ENCODE measurements at regions not wholly inside any gene's neighbourhood (a gene's known extent, or its start where the extent isn't known, plus 50 kb on each side); places are given as distances from the start of the nearest gene placed in this dataset.

DNA sequence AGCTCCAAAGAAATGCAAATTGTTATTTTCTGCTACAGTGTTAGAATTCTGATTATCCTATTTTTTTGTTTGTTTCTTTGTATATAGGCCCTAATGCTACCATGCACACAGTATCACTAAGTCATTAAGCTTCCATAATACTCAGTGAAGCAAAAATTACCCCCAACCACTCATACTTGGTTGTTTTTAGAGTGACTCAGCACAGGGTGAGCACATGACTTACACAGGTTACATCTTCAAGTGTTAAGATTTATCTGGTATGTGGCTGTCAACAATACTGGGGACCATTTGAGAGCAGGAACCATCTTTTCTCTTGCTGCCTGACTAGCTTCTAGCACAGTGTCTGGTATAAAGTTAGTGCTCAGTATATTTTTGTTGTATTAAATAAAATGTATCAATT lies 255.8 kb upstream of the SLC24A2 start:
- intact Hi-C loops (cut with micrococcal nuclease): loop anchor here (5.0 to 10.0 kb wide), 3 partner anchors 117 to 380 kb away; no protein-coding TSS in a partner anchor

DNA sequence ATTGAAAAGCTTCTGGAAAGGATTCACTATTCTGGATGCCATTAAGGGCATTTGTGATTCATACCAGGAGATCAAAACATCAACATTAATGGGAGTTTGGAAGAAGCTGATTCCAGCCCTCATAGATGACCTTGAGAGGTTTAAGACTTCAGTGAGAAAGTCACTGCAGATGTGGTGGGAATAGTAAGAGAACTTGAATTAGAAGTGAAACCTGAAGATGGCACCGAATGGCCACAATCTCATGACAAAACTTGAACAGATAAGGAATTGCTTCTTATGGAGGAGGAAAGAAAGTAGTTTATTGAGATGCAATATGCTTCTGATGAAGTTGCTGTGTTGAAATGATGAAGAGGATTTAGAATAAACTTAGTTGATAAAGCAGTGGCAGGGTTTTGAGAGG lies 254.6 kb upstream of the SLC24A2 start:
- intact Hi-C loops (cut with micrococcal nuclease): loop anchor here (1.0 to 10.0 kb wide), 4 partner anchors 44 to 381 kb away; no protein-coding TSS in a partner anchor

DNA sequence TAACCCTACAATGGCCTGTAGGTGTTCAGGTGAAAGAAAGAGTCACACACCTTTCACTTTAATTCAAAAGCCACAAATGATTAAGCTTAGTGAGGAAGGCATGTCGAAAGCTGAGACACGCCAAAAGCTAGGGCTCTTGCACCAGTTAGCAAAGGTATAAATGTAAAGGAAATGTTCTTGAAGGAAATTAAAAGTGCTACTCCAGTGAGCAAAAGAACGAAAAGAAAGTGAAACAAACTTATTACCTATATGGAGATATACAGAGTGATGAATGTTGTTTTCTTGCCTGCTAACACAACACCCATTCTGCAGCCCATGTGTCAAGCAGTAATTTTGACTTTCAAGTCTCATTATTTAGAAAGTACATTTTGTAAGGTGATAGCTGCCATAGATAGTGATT lies 254.2 kb upstream of the SLC24A2 start:
- intact Hi-C loops (cut with micrococcal nuclease): loop anchor here (1.0 to 10.0 kb wide), 4 partner anchors 44 to 382 kb away; no protein-coding TSS in a partner anchor

DNA sequence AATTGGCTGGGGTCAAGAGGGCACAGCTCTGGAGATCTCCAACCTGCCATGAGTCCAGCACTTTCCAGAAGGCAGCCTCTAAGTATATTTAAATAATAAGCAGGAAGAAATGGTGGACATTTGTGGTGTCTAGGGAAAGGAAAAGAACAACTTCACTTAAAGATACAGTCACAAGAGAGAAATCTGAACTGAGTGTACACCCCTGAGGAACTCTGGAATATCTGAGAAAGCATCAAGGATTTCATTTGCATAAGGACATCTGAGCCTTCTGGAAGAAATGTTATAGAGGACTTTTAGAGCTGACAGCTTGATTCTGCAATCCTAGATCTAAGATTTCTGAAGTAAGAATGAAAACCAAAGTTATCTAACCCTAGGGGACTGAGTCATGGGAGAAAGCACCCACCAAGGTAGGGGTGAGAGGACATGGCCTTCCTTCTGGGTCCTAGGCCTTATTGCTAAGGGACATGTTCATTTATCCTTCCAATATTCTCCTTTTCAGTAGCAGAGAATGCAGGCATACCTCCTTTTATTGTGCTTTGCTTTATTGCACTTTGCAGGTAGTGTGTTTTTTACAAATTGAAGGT lies 253.4 kb upstream of the SLC24A2 start:
- intact Hi-C loops (cut with micrococcal nuclease): loop anchor here (1.0 to 10.0 kb wide), 4 partner anchors 115 to 581 kb away; no protein-coding TSS in a partner anchor

DNA sequence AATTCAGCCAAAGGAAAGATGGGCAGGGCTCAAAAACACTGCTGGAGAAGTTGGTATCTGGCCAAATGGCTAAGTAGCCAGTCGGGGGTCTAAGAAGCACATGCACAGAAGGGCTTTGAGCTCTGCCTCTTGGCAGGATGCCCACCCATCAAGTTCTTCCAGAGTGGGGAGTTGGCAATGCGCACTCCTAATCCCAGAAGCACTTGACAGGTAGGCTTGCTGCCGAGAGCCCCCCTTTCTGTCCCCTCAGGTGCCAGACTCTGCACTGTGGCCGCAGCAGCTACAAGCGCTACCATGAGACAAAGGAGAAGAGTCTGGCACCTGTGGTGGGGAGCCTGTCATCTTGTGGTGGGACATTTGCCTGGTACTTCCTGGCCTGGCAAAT lies 252.9 kb upstream of the SLC24A2 start:
- intact Hi-C loops (cut with micrococcal nuclease): loop anchor here (1.0 to 10.0 kb wide), 4 partner anchors 114 to 582 kb away; no protein-coding TSS in a partner anchor

DNA sequence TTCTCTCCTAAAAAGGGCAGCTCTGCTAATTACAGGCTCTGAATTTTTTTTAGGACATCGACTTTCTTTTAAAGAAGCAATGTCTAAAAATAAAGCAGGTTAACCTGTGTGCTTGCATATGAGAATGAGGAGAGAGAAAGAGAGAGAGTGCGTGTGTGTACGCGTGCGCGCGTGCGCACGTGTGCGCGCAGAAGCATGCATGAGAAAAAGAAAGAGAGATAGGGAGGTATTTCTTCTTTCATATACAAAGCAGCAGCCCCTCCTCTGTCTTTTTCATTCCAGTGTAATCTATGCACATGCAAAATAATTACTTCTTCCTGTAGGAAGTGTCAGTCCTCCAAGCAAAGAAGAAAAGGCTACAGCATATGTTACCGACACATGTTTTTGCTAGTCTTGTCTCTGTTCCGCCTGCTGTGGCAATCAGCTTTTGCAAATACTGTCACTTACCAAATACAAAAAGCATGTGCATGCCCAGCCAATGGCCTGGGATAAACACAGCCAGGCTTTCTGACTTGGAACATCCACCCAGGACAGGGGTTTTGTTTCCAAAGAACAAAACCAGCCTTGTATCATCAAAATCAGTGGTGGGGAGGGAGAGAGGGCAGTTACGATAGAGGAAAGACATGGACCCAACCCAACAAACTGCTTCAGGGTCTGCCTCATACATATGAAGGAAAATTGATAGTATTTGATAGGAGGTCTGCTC lies 252.3 kb upstream of the SLC24A2 start:
- intact Hi-C loops (cut with micrococcal nuclease): loop anchor here (5.0 to 10.0 kb wide), 3 partner anchors 114 to 384 kb away; no protein-coding TSS in a partner anchor

DNA sequence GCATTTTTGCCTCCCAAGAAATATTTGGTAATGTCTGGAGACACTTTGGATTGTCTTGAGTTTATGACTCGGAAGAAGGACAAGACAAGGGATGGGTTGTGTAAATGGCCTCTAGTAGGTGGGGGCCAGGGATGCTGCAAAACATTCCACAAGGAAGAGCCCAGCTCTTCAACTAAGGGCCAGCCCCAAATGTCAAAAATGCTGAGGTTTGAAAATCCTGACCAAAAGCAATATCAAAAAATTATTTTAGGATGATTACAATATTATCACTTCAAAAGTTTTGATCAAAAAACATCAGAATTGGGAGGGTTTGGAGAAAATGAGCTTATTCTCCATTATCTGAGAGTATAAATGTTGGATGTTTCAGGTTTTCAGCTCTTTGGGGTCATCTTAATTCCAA lies 248.9 kb upstream of the SLC24A2 start:
- intact Hi-C loops (cut with micrococcal nuclease): no loop called here

DNA sequence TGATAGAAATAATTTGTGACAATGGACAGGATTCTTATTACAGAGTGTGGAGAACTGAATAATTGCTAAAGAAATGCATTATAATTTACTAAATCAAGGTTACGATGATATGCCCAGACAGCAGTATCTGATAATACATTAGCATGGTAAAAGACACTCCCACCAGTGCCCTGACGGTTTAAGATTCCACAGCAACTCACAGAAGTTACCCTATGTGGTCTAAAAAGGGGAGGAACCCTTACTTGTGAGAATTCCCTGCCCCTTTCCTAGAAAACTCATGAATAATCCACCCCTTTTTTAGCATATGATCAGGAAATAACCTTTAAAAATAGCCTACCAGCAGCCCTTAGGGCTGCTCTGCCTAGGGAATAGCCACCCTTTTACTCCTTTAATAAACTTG lies 244.7 kb upstream of the SLC24A2 start:
- intact Hi-C loops (cut with micrococcal nuclease): no loop called here

DNA sequence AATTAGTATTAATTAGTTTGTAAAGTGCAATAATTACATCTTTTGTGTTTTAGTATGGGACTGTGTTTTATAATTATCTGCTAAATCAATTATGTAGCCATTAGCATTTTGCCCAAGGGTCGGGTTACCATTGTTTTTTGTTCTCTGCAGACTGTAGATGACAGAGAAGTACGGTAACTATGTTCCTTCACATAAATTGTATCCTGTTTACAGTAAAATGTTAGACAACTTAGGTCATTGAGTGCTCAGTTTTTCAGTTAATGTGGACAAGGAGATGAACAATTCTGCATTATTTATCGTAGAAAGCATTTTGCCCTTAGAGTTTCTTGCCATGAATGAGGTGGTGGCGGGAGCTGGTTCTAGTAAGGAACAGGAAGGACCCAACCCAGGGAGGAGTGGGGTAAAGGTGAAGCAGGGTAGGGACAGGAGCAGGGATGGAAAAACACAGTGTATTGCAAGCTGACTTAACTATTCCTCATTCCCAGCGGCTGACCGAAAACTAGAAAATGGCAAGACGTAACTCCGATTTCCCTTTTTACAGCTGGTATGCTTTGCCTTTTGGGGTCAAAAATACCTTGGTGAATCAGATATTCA lies 243.7 kb upstream of the SLC24A2 start:
- intact Hi-C loops (cut with micrococcal nuclease): no loop called here

DNA sequence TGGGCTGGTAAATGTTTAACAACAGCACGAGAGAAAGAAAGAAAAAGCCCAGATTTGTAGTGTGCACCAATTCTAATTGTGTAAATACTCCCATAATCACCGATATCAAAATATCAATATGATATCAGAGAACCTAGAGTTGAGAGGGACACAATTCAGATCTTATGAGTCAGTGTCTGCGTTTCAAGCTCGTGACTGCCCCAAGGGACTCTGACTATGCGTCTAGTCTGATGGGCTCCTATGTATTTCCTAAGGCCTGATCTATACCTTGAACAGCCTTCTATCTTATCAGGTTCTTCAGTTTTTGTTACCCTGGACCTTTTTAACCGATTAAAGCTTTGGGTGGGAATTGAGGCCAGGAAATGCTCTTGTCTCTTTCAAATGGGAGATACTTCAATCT lies 243.0 kb upstream of the SLC24A2 start:
- intact Hi-C loops (cut with micrococcal nuclease): no loop called here

DNA sequence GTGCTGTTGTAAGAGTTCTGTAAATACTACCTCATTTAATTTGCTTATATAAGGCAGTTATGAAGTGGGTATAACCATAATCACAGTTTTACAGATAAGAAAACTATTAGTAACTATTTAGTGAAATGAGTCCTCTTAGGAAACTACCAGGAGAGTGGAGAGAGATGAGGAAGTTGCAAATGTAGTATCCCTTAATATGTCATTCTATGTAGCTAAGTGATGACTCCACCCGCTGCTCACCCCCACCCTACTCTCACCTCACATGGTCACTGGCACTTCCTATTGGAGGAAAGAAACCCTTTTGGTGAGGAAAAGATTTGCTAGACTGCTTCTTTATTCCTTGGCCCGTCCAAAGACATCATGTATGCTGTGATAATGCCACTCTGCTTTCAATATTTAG lies 241.8 kb upstream of the SLC24A2 start:
- intact Hi-C loops (cut with micrococcal nuclease): no loop called here

DNA sequence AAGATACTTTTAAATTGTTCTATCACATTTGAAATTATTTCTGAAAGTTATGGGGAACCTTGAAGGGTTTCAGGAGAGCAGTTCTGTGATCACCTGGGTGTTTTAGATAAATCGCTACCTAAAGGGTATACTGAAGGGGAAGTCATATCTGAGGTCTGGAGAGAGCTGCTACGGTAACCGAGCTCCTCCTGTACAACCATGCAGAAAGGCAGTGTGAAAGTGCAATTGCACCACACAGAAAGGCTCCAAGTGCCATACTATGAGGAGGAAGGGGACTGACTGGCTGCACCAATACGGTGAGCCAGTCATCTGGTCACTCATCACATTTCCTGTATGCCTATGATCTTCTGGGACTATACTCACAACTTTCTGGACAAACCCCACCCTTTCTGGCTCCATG lies 241.4 kb upstream of the SLC24A2 start:
- intact Hi-C loops (cut with micrococcal nuclease): no loop called here

DNA sequence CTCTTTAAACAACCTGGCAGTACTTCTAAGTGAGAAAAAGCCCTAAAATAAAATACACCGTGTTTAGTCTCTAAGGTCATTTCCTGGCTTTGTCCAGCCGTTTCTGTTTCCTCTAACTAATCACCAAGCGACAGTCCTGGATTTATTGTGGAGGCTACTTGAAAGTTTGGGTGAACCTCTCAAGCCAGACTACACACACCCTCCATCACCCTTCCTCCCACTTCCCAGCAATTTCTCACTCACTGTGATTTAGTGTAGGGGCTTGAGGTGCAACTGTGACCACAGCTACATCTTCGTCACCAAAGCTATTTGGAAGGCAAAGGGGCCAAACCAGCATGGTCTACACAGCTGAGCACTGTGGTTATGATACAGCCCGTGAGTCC lies 240.0 kb upstream of the SLC24A2 start:
- intact Hi-C loops (cut with micrococcal nuclease): no loop called here

DNA sequence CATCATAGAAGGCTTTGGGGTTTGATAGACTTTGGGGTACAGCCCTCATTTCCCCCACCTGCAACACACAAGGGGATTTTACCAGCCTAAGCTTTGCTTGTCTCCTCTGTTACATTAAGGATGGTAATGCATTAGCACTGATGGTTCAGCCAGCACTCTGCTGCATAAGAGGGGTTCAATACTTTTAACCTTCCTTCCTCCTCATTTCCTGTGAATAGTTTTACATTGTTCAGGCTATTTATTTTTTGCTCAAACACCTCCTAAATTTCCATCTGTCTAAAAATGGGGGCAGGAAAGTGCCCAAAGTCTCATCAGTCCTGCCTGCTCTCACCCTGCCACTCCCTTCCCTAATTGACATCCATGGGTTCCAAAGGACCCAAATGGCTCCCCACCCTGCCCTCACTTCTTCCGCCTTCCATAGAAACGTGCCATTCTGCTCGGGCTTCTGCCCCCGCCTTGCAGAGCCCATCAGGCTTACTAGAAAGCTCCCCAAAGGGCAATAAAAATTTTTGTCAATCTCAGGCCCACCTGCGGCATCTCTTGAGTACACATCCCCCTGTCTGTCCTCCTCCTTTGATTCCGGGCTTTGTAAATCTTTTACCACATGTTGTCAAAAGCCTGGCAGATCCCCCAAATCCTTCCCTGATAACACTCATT lies 239.5 kb upstream of the SLC24A2 start:
- intact Hi-C loops (cut with micrococcal nuclease): no loop called here

DNA sequence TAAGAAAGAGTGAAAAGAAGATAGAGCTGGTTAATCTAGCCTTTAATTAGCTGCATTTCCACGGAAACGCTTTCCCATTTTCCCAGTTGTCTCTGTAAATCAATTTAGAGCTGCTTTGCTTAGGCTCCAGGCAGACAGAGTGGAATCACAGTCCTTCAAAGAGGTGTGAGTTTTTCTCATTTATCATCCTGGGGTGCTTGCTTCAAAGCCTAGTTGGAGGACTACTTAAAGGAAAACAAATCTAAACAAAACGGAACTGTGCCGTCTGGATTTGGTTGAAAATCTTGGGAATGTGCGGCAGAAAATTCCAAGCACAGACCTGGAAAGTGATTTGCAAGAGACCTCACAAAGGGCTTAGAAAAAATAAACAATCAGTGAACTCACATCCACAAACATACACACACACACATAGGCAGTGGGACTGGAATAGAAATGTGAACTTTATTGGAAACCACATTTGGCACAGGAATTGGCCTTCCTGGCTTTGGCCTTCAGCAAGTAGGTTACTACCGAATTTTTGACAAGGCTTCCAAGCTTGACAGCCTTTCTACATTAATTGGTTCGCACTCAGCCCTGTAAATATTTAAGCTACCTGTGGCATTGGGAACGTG lies 235.2 kb upstream of the SLC24A2 start:
- intact Hi-C loops (cut with micrococcal nuclease): no loop called here

DNA sequence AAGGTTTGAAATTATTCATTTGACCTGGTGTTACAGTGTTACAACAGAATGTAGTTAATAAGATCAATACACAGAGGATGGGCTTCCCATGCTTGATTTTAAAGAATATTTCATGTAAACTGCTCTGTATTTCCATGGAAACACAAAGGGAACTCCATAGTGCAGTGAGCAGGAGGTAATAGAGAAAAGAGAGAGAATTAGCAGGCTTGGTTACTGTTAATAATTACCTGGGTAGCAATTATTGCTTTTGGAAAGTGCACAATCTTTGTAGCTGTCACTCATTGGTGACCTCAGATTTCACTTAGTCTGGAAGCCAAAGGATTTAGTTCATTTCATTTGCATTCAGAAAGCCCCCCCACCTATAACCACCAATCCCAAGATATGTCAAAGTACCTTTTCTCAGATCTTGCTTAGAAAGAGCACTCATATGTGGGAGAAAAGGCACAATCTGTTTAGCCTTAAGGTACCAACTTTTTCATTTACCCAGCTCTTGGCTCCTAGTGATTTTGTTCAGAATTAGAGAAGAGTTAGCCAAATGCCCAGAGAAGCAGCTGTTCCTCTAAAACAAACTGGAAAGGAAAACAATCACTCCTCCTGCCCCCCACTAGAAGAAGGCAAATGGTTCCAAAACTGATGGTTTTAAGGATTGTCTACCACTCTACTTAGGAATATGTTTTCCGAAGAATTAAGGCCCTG lies 234.5 kb upstream of the SLC24A2 start:
- intact Hi-C loops (cut with micrococcal nuclease): no loop called here

DNA sequence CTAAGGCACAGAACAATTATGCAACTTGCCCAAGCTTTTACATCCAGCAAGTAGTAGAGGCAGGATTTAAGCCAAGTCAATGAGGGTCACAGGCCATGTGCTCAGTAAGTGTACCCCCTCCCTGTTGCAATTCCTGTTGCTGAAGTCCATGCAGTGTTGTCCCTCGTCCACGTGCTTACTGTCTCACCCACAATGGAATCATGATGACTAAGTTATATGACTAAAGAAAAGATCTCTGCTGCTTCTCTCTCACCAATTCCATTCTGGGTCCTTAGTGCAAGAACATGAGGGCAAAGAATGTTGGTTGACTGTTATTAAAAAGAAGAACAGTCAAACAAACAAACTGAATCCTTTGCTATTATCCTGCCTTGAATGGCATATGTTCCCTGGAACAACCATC lies 233.6 kb upstream of the SLC24A2 start:
- intact Hi-C loops (cut with micrococcal nuclease): no loop called here

DNA sequence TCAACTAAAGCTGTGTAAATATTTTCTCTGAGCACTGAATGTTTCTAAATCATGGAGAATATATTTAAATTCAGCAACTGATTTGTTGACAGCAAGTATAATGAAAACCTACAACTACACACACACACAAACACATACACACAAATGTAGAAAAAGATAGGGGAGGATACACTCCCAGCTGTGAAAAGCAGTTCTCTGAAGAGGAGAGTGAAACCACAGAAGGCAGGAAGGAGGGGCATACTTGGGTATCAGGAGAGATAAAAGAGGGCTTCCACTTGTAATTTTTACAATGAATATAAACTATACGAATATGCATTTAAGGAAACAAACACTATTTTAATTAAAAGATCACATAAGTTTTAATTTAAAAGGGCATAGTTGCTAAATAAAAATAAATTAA lies 227.8 kb upstream of the SLC24A2 start:
- intact Hi-C loops (cut with micrococcal nuclease): no loop called here

DNA sequence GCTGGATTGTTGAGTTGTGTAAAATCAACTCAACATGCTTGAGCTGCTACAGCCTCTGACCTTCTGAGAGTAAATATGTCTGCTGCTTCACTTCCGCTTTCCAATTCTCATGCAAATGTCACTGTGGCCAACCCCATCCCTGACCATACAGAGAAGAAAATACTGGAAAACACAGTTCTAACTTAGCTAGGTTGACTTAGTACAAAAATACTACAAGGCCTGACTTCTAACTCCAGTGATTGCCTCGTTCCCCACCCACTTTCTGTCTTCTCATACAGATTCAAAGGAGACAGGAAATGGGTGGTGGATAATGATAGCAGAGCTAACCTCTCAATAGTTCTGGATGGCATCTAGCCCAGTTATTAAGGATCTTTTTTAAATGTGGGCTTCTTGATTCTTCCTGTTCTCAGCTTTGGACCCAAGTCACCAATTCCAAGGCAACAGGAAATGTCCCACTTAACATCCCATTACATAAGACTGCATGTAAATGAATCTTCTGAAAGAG lies 226.6 kb upstream of the SLC24A2 start:
- intact Hi-C loops (cut with micrococcal nuclease): no loop called here

DNA sequence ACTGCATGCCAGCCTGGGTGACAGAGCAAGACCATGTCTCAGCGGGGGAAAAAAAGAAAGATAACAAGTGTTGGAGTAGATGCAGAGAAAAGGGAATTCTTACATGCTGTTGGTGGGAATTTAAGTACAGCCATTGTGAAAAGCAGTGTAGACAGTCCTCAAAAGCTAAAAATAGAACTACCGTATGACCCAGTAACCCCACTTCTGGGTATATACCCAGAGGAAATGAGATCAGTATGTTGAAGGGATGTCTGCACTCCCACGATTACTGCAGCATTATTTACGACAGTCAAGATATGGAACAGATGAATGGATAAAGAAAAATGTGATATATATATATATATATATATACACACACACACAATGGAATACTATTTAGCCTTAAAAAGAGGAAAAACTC lies 225.3 kb upstream of the SLC24A2 start:
- intact Hi-C loops (cut with micrococcal nuclease): no loop called here

DNA sequence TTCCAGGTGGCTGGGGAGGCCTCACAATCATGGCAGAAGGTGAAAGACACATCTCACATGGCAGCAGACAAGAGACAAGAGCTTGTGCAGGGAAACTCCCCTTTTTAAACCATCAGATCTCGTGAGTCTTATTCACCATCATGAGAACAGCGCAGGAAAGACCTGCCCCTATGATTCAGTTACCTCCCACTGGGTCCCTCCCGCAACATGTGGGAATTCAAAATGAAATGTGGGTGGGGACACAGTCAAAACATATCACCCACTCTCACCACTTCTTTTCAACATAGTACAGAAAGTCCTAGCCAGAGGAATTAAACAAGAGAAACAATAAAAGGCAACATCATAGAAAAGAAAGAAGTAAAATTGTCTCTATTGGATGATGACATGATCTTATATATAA lies 223.4 kb upstream of the SLC24A2 start:
- intact Hi-C loops (cut with micrococcal nuclease): no loop called here
